SK-N-SH (cell line): ENCODE measurements at regions not wholly inside any gene's neighbourhood (a gene's known extent, or its start where the extent isn't known, plus 50 kb on each side); places are given as distances from the start of the nearest gene placed in this dataset.

Source experiments
- CTCF ChIA-PET: fragments of 300-600, 350-600 bp; formaldehyde crosslinking; extraction: SDS; loops from one replicate; lab custom pipeline; 2021; lab: Yijun Ruan, JAX
- POLR2A ChIA-PET: fragments of 350-600 bp; sonication (Branson Sonifier 250); formaldehyde crosslinking; extraction: SDS; loops from one replicate; lab custom pipeline; 2020; ENCODE audit warnings: antibody characterized with exemption, inconsistent platforms; lab: Yijun Ruan, JAX
- DNase-seq: peaks from one replicate; pipeline ENCODE4 v3.0.0; 2012
- H2AFZ ChIP-seq: fragments of 200-600 bp; sonication (generic); 2 replicates; pipeline ENCODE4 v1.8.1; 2016; ENCODE audit warnings: antibody characterized with exemption, mild to moderate bottlenecking, low read depth
- H3F3A ChIP-seq: fragments of 200-600 bp; sonication (generic); replicated peaks from 2 replicates; pipeline ENCODE3; 2016; ENCODE audit warnings: antibody characterized with exemption, mild to moderate bottlenecking; ENCODE audit not compliant: insufficient read depth
- H3K27ac ChIP-seq, 2 experiments: fragments of 200-500 bp in 1 of 2; fragments of 200-600 bp in 1 of 2; sonication (Bioruptor generic) in 1 of 2; sonication (generic), shearing (Covaris generic) in 1 of 2; 2 replicates each; pipeline versions ENCODE4 v1.5.1 to v1.6.1; 2014 to 2016; ENCODE audit warnings: low read depth in 2 of 2, inconsistent platforms in 1 of 2, low read length in 1 of 2, mild to moderate bottlenecking in 1 of 2, mixed read lengths in 1 of 2
- H3K27me3 ChIP-seq: fragments of 200-600 bp; sonication (generic), shearing (Covaris generic); 2 replicates; pipeline ENCODE4 v1.6.1; 2016; ENCODE audit warnings: mixed run types; ENCODE audit not compliant: insufficient read depth
- H3K36me3 ChIP-seq, 2 experiments: fragments of 200-500 bp in 1 of 2; fragments of 200-600 bp in 1 of 2; sonication (Bioruptor generic) in 1 of 2; sonication (generic) in 1 of 2; replicated peaks in 1 of 2; 2 replicates each; pipeline versions ENCODE3 to v1.5.1; 2014 to 2016; ENCODE audit warnings: low read length in 1 of 2, mild to moderate bottlenecking in 1 of 2; ENCODE audit not compliant: insufficient read depth in 2 of 2, control insufficient read depth in 1 of 2
- H3K4me1 ChIP-seq, 2 experiments: fragments of 200-500 bp in 1 of 2; fragments of 200-600 bp in 1 of 2; sonication (Bioruptor generic) in 1 of 2; sonication (generic), shearing (Covaris generic) in 1 of 2; 2 replicates each; pipeline versions ENCODE4 v1.5.1 to v1.6.1; 2014 to 2016; ENCODE audit warnings: low read depth in 1 of 2, low read length in 1 of 2, mixed run types in 1 of 2; ENCODE audit not compliant: insufficient read depth in 2 of 2, control insufficient read depth in 1 of 2
- H3K4me2 ChIP-seq: fragments of 200-600 bp; sonication (generic), shearing (Covaris generic); 2 replicates; pipeline ENCODE4 v1.6.1; 2017; ENCODE audit warnings: mixed run types
- H3K4me3 ChIP-seq, 2 experiments: fragments of 200-500 bp in 1 of 2; fragments of 200-600 bp in 1 of 2; sonication (Bioruptor generic) in 1 of 2; sonication (generic), shearing (Covaris generic) in 1 of 2; 2 replicates each; pipeline versions ENCODE4 v1.5.1 to v1.8.1; 2014 to 2016; ENCODE audit warnings: low read depth in 2 of 2, inconsistent platforms in 1 of 2, low read length in 1 of 2, mild to moderate bottlenecking in 1 of 2, mixed read lengths in 1 of 2, moderate library complexity in 1 of 2
- H3K79me2 ChIP-seq: fragments of 200-600 bp; sonication (generic); 2 replicates; pipeline ENCODE4 v1.8.1; 2017; ENCODE audit warnings: mild to moderate bottlenecking; ENCODE audit not compliant: insufficient read depth
- H3K9ac ChIP-seq: fragments of 200-600 bp; sonication (generic); 2 replicates; pipeline ENCODE4 v1.6.1; 2017; ENCODE audit warnings: mixed run types
- H3K9me2 ChIP-seq: fragments of 200-600 bp; sonication (generic); 2 replicates; pipeline ENCODE4 v1.6.1; 2017; ENCODE audit warnings: mixed run types
- H3K9me3 ChIP-seq: fragments of 200-600 bp; sonication (generic); 2 replicates; pipeline ENCODE4 v1.6.1; 2017; ENCODE audit warnings: mixed run types, mild to moderate bottlenecking, moderate library complexity
- H4K20me1 ChIP-seq: fragments of 200-600 bp; sonication (generic); 2 replicates; pipeline ENCODE4 v1.6.1; 2017; ENCODE audit warnings: mild to moderate bottlenecking, mixed run types; ENCODE audit not compliant: insufficient read depth
- CHD2 ChIP-seq: fragments of 150-350 bp; IDR thresholded peaks from 2 replicates; pipeline ENCODE4 v1.6.1; 2018; ENCODE audit warnings: low read length; ENCODE audit not compliant: partially characterized antibody
- ELF1 ChIP-seq: IDR thresholded peaks from 2 replicates; pipeline ENCODE4 v1.4.0; 2012
- EZH2phosphoT487 ChIP-seq: fragments of 200-600 bp; sonication (generic); IDR thresholded peaks from 2 replicates; pipeline ENCODE4 v1.6.1; 2017; ENCODE audit warnings: low read depth, mixed run types, mild to moderate bottlenecking, antibody characterized with exemption, moderate library complexity, borderline replicate concordance
- FOSL2 ChIP-seq: IDR thresholded peaks from 2 replicates; pipeline ENCODE4 v1.4.0; 2012; ENCODE audit warnings: low read depth, mild to moderate bottlenecking, moderate library complexity, borderline replicate concordance
- GABPA ChIP-seq: IDR thresholded peaks from 2 replicates; pipeline ENCODE4 v1.4.0; 2012; ENCODE audit warnings: low read depth, mild to moderate bottlenecking
- NRF1 ChIP-seq: IDR thresholded peaks from 2 replicates; pipeline ENCODE4 v1.6.1; 2012; ENCODE audit warnings: low read depth, mild to moderate bottlenecking, low read length
- POLR2AphosphoS5 ChIP-seq: IDR thresholded peaks from 2 replicates; pipeline ENCODE4 v1.6.1; 2012; ENCODE audit warnings: low read depth, low read length
- RAD21 ChIP-seq: IDR thresholded peaks from 2 replicates; pipeline ENCODE4 v1.6.1; 2012; ENCODE audit warnings: mild to moderate bottlenecking, low read length
- SIN3A ChIP-seq: IDR thresholded peaks from 2 replicates; pipeline ENCODE4 v1.6.1; 2012; ENCODE audit warnings: low read depth, mild to moderate bottlenecking, low read length, moderate library complexity, borderline replicate concordance
- TCF12 ChIP-seq: IDR thresholded peaks from 2 replicates; pipeline ENCODE4 v1.4.0; 2012
- WGBS: methylation state at CpG from one replicate; pipeline ENCODE4 v1.1.6; 2017; ENCODE audit warnings: low lambda C conversion rate; 5-methylcytosine and 5-hydroxymethylcytosine counted together
- TF ChIP-seq, protein P1 (sequence below): fragments of 150-350 bp; IDR thresholded peaks from 2 replicates; pipeline ENCODE4 v1.6.1; 2016; ENCODE audit warnings: mild to moderate bottlenecking, low read depth, low read length
- TF ChIP-seq, protein P2 (sequence below): IDR thresholded peaks from 2 replicates; pipeline ENCODE4 v1.4.0; 2012; ENCODE audit warnings: low read depth, borderline replicate concordance
- TF ChIP-seq, protein P3 (sequence below): IDR thresholded peaks from 2 replicates; pipeline ENCODE4 v1.4.0; 2012; ENCODE audit warnings: low read depth, borderline replicate concordance
- TF ChIP-seq, protein P4 (sequence below): fragments of 200-600 bp; sonication (generic); IDR thresholded peaks from 2 replicates; pipeline ENCODE4 v1.6.1; 2017; ENCODE audit warnings: antibody characterized with exemption, mild to moderate bottlenecking, moderate library complexity
- TF ChIP-seq, protein P5 (sequence below): IDR thresholded peaks from 2 replicates; pipeline ENCODE4 v1.6.1; 2012; ENCODE audit warnings: mild to moderate bottlenecking, low read depth, low read length, moderate library complexity

DNA sequence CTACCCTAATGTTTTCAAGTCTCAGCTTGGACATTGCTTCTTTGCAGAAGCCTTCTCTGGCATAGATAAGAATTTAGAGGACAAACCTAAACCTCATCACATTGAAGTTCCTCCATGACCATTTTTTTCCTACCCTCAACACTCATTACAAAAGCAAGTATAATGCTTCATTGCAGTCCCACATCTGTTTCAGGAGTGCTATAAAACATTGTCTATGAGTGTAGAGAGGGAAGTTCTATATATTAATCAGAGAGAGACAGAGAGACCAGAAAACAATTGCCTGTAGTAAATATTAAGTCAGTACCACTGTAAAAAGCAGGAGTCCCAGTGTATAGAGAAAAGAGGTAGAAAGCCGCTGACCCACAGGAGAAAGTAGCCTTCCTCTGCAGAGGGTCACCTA, 149.7 kb downstream of the PRELID2 start:
- Histone ChIP-seq H3F3A (no peaks in the 10 kb centered on the region), H3K27me3 (no peaks in the 10 kb centered on the region), H3K27ac (no peak overlapping the region), H4K20me1 (no peaks in the 10 kb centered on the region), H3K79me2 (no peaks in the 10 kb centered on the region), H3K4me1 (peaks cover 0 to 5% of the 10 kb centered on the region in 2 experiments; a peak in 2 of 4 replicates), H3K4me2 (no peak overlapping the region), H2AFZ (no peak overlapping the region), H3K4me3 (no peak overlapping the region), H3K9me2 (no peaks in the 10 kb centered on the region), H3K9ac (no peak overlapping the region), H3K9me3 (no peaks in the 10 kb centered on the region), H3K36me3 (no peaks in the 10 kb centered on the region)
- no peak for DNase-seq
- POLR2A ChIA-PET: no interaction called here
- no peak for TF ChIP-seq CHD2
- TF ChIP-seq EZH2phosphoT487: no peak
- no peak for TF ChIP-seq POLR2AphosphoS5
- TF ChIP-seq, protein P1, sequence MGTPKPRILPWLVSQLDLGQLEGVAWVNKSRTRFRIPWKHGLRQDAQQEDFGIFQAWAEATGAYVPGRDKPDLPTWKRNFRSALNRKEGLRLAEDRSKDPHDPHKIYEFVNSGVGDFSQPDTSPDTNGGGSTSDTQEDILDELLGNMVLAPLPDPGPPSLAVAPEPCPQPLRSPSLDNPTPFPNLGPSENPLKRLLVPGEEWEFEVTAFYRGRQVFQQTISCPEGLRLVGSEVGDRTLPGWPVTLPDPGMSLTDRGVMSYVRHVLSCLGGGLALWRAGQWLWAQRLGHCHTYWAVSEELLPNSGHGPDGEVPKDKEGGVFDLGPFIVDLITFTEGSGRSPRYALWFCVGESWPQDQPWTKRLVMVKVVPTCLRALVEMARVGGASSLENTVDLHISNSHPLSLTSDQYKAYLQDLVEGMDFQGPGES: no peak
- TF ChIP-seq RAD21: no peak
- TF ChIP-seq ELF1: no peak
- no peak for TF ChIP-seq NRF1
- TF ChIP-seq, protein P2, sequence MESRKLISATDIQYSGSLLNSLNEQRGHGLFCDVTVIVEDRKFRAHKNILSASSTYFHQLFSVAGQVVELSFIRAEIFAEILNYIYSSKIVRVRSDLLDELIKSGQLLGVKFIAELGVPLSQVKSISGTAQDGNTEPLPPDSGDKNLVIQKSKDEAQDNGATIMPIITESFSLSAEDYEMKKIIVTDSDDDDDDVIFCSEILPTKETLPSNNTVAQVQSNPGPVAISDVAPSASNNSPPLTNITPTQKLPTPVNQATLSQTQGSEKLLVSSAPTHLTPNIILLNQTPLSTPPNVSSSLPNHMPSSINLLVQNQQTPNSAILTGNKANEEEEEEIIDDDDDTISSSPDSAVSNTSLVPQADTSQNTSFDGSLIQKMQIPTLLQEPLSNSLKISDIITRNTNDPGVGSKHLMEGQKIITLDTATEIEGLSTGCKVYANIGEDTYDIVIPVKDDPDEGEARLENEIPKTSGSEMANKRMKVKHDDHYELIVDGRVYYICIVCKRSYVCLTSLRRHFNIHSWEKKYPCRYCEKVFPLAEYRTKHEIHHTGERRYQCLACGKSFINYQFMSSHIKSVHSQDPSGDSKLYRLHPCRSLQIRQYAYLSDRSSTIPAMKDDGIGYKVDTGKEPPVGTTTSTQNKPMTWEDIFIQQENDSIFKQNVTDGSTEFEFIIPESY: no peak
- TF ChIP-seq, protein P3, sequence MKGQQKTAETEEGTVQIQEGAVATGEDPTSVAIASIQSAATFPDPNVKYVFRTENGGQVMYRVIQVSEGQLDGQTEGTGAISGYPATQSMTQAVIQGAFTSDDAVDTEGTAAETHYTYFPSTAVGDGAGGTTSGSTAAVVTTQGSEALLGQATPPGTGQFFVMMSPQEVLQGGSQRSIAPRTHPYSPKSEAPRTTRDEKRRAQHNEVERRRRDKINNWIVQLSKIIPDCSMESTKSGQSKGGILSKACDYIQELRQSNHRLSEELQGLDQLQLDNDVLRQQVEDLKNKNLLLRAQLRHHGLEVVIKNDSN: no peak
- 81% methylated on average over 1 of the region's 1 CpG for WGBS
- CTCF ChIA-PET: interaction anchor here (1.1 kb wide), 1 partner anchor 140 kb away, joined by 3 read pairs; no protein-coding TSS in a partner anchor

DNA sequence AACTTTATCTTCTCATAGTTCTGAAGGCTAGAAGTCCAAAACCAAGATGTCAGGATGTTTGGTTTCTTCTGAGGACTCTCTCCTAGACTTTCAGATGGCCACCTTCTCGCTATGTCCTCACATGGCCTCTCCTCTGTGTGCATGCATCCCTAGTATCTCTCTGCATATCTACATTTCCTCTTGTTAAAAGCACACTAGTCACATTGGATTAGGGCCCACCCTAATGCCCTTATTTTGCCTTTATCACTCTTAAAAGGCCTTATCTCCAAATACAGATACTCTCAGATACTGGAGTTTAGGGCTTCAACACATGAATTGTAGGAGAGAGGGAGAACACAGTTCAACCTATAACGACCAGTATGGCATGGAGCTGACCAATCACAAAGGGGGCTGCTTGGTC, 151.7 kb downstream of the PRELID2 start:
- H3K4me1 ChIP-seq: peaks cover 0 to 5% of the 10 kb centered on the region in 2 experiments; a peak in 2 of 4 replicates
- no peak for DNase-seq
- CTCF ChIA-PET: interaction anchor here (1.0 to 1.3 kb wide), 3 partner anchors 9 to 143 kb away, joined by 3 to 7 read pairs (median 3); no protein-coding TSS in a partner anchor
- no peak overlapping the region for H3K4me3 ChIP-seq
- 63% methylated on average over 2 of the region's 2 CpGs for WGBS
- no peak overlapping the region for H3K27ac ChIP-seq
- H3K9me3 ChIP-seq: no peaks in the 10 kb centered on the region
- no peaks in the 10 kb centered on the region for H3K9me2 ChIP-seq
- H3K27me3 ChIP-seq: no peaks in the 10 kb centered on the region
- H3K79me2 ChIP-seq: no peaks in the 10 kb centered on the region
- POLR2A ChIA-PET: no interaction called here
- H3K36me3 ChIP-seq: no peaks in the 10 kb centered on the region
- H3K4me2 ChIP-seq: no peak overlapping the region
- no peak overlapping the region for H2AFZ ChIP-seq
- no peaks in the 10 kb centered on the region for H4K20me1 ChIP-seq
- H3F3A ChIP-seq: no peaks in the 10 kb centered on the region
- no peak overlapping the region for H3K9ac ChIP-seq
- TF ChIP-seq TCF12 (no peak), GABPA (no peak), CHD2 (no peak), FOSL2 (no peak), ELF1 (no peak), SIN3A (no peak)
- TF ChIP-seq, protein P4, sequence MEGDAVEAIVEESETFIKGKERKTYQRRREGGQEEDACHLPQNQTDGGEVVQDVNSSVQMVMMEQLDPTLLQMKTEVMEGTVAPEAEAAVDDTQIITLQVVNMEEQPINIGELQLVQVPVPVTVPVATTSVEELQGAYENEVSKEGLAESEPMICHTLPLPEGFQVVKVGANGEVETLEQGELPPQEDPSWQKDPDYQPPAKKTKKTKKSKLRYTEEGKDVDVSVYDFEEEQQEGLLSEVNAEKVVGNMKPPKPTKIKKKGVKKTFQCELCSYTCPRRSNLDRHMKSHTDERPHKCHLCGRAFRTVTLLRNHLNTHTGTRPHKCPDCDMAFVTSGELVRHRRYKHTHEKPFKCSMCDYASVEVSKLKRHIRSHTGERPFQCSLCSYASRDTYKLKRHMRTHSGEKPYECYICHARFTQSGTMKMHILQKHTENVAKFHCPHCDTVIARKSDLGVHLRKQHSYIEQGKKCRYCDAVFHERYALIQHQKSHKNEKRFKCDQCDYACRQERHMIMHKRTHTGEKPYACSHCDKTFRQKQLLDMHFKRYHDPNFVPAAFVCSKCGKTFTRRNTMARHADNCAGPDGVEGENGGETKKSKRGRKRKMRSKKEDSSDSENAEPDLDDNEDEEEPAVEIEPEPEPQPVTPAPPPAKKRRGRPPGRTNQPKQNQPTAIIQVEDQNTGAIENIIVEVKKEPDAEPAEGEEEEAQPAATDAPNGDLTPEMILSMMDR: no peak
- TF ChIP-seq, protein P1: no peak
- TF ChIP-seq, protein P5, sequence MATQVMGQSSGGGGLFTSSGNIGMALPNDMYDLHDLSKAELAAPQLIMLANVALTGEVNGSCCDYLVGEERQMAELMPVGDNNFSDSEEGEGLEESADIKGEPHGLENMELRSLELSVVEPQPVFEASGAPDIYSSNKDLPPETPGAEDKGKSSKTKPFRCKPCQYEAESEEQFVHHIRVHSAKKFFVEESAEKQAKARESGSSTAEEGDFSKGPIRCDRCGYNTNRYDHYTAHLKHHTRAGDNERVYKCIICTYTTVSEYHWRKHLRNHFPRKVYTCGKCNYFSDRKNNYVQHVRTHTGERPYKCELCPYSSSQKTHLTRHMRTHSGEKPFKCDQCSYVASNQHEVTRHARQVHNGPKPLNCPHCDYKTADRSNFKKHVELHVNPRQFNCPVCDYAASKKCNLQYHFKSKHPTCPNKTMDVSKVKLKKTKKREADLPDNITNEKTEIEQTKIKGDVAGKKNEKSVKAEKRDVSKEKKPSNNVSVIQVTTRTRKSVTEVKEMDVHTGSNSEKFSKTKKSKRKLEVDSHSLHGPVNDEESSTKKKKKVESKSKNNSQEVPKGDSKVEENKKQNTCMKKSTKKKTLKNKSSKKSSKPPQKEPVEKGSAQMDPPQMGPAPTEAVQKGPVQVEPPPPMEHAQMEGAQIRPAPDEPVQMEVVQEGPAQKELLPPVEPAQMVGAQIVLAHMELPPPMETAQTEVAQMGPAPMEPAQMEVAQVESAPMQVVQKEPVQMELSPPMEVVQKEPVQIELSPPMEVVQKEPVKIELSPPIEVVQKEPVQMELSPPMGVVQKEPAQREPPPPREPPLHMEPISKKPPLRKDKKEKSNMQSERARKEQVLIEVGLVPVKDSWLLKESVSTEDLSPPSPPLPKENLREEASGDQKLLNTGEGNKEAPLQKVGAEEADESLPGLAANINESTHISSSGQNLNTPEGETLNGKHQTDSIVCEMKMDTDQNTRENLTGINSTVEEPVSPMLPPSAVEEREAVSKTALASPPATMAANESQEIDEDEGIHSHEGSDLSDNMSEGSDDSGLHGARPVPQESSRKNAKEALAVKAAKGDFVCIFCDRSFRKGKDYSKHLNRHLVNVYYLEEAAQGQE: no peak
